Keratinocyte (primary cell): ENCODE measurements at regions not wholly inside any gene's neighbourhood (a gene's known extent, or its start where the extent isn't known, plus 50 kb on each side); places are given as distances from the start of the nearest gene placed in this dataset.

Source experiments
- DNase-seq: peaks from one replicate; pipeline ENCODE4 v3.0.0-alpha.2; 2011; ENCODE audit warnings: low read depth, missing footprints, low spot score
- FAIRE-seq: peaks from 2 replicates; lab custom pipeline; 2011; peaks lifted over from hg19 to GRCh38; lab: Jason Lieb, UNC
- H2AFZ ChIP-seq: 2 replicates; pipeline ENCODE4 v1.6.0; 2012; ENCODE audit warnings: low read length, control low read depth, inconsistent platforms; ENCODE audit not compliant: control insufficient read depth
- H3K27ac ChIP-seq: 2 replicates; pipeline ENCODE4 v1.5.1; 2011; ENCODE audit warnings: low read length; ENCODE audit not compliant: control insufficient read depth, insufficient read depth
- H3K27me3 ChIP-seq: 3 replicates; pipeline ENCODE4 v1.6.0; 2011; ENCODE audit warnings: low read length; ENCODE audit not compliant: control insufficient read depth, insufficient read depth; ENCODE audit errors: extremely low read depth
- H3K36me3 ChIP-seq, 2 experiments: 2 replicates in 1 of 2; 3 replicates in 1 of 2; pipeline ENCODE4 v1.5.1; 2011; ENCODE audit warnings: low read length in 2 of 2, mild to moderate bottlenecking in 1 of 2; ENCODE audit not compliant: control insufficient read depth in 2 of 2, insufficient read depth in 2 of 2; ENCODE audit errors: extremely low read depth in 1 of 2
- H3K4me1 ChIP-seq: 3 replicates; pipeline ENCODE4 v1.5.1; 2011; ENCODE audit warnings: low read length; ENCODE audit not compliant: control insufficient read depth, insufficient read depth; ENCODE audit errors: extremely low read depth
- H3K4me2 ChIP-seq: 3 replicates; pipeline ENCODE4 v1.6.0; 2011; ENCODE audit warnings: low read depth, low read length; ENCODE audit not compliant: control insufficient read depth, insufficient read depth; ENCODE audit errors: extremely low read depth
- H3K4me3 ChIP-seq, 3 experiments: fragments of 200-600 bp in 1 of 3; sonication (generic) in 1 of 3; 2 replicates in 2 of 3; 3 replicates in 1 of 3; pipeline ENCODE4 v1.5.1; 2011 to 2016; ENCODE audit warnings: low read length in 3 of 3, mild to moderate bottlenecking in 3 of 3, control low read depth in 2 of 3, inconsistent platforms in 1 of 3, low read depth in 1 of 3, mixed read lengths in 1 of 3, mixed run types in 1 of 3, moderate library complexity in 1 of 3; ENCODE audit not compliant: control insufficient read depth in 2 of 3, insufficient read depth in 2 of 3; ENCODE audit errors: extremely low read depth in 1 of 3
- H3K79me2 ChIP-seq: 2 replicates; pipeline ENCODE4 v1.6.0; 2012; ENCODE audit warnings: low read length; ENCODE audit not compliant: control insufficient read depth, insufficient read depth
- H3K9ac ChIP-seq: 3 replicates; pipeline ENCODE4 v1.6.0; 2011; ENCODE audit warnings: low read length; ENCODE audit not compliant: control insufficient read depth, insufficient read depth; ENCODE audit errors: extremely low read depth
- H3K9me1 ChIP-seq: 3 replicates; pipeline ENCODE4 v1.6.0; 2011; ENCODE audit warnings: low read length; ENCODE audit not compliant: control insufficient read depth, insufficient read depth; ENCODE audit errors: extremely low read depth
- H3K9me3 ChIP-seq: 2 replicates; pipeline ENCODE4 v1.5.1; 2012; ENCODE audit warnings: low read depth, low read length; ENCODE audit not compliant: control insufficient read depth
- H4K20me1 ChIP-seq: 3 replicates; pipeline ENCODE4 v1.6.0; 2011; ENCODE audit warnings: low read length; ENCODE audit not compliant: control insufficient read depth, insufficient read depth; ENCODE audit errors: extremely low read depth
- EZH2 ChIP-seq: IDR thresholded peaks from one replicate; pipeline ENCODE4 v1.6.1; 2012; ENCODE audit warnings: inconsistent platforms, mild to moderate bottlenecking, low read length, moderate library complexity
- dilution Hi-C: fragments of 300-500 bp; cut with MboI; formaldehyde crosslinking; loops from one replicate; pipeline ENCODE4 v1.7.0; 2020; ENCODE audit warnings: low sequenced_read_pairs; ENCODE audit not compliant: extremely low pct_ligation_motif_present
- small RNA-seq, 3 experiments: library from RNA; depleted of rRNA; stranded (forward); fragments of <200 nt; gene quantifications; one replicate each; pipeline ENCODE3, GENCODE V24; 2012; ENCODE audit warnings: low read depth in 3 of 3, low replicate concordance in 1 of 3; ENCODE audit not compliant: insufficient read length in 3 of 3
- TF ChIP-seq, protein P1 (sequence below), 3 experiments: IDR thresholded peaks in 1 of 3; conservative IDR thresholded peaks in 1 of 3; optimal IDR thresholded peaks in 1 of 3; 2 replicates in 2 of 3; 3 replicates in 1 of 3; pipeline versions ENCODE3 to v1.5.1; 2011; ENCODE audit warnings: low read length in 3 of 3, mild to moderate bottlenecking in 3 of 3, moderate library complexity in 2 of 3, control low read depth in 1 of 3, inconsistent platforms in 1 of 3; ENCODE audit not compliant: insufficient read depth in 2 of 3; ENCODE audit errors: extremely low read depth in 1 of 3

DNA sequence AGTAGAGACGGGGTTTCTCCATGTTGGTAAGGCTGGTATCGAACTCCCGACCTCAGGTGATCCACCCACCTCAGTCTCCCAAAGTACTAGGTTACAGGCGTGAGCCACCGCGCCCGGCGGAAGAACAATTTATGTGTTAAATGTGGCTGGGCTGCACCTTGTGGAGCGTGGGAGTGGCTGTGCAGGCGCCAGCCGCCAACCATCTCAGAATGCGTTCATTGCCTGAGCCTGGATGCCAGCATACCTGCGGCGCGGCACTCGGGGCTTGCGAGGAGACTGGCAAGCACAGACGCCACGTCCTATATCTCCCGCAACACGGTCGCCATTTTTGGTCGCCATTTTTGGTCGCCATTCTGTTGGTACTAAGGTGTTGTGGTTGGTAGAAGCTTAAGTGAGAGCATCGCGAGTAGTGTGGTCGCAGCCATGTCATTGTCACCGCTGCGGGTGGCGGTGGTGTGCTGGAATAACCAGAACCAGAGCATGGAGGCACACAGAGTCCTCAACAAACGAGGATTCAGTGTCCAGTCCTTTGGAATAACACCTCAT lies 193.6 kb upstream of the HTR2C start:
- Histone ChIP-seq H3K4me2 (no peak overlapping the region), H3K9me1 (no peaks in the 10 kb centered on the region), H3K4me1 (no peaks in the 10 kb centered on the region), H3K36me3 (no peaks in the 10 kb centered on the region), H4K20me1 (no peaks in the 10 kb centered on the region), H2AFZ (no peak overlapping the region), H3K79me2 (no peaks in the 10 kb centered on the region), H3K9ac (no peak overlapping the region), H3K27me3 (no peaks in the 10 kb centered on the region), H3K27ac (no peak overlapping the region), H3K4me3 (no peak overlapping the region), H3K9me3 (no peaks in the 10 kb centered on the region)
- DNase-seq (no peak), FAIRE-seq (no peak)
- no peak for TF ChIP-seq EZH2
- TF ChIP-seq, protein P1, sequence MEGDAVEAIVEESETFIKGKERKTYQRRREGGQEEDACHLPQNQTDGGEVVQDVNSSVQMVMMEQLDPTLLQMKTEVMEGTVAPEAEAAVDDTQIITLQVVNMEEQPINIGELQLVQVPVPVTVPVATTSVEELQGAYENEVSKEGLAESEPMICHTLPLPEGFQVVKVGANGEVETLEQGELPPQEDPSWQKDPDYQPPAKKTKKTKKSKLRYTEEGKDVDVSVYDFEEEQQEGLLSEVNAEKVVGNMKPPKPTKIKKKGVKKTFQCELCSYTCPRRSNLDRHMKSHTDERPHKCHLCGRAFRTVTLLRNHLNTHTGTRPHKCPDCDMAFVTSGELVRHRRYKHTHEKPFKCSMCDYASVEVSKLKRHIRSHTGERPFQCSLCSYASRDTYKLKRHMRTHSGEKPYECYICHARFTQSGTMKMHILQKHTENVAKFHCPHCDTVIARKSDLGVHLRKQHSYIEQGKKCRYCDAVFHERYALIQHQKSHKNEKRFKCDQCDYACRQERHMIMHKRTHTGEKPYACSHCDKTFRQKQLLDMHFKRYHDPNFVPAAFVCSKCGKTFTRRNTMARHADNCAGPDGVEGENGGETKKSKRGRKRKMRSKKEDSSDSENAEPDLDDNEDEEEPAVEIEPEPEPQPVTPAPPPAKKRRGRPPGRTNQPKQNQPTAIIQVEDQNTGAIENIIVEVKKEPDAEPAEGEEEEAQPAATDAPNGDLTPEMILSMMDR (optimal IDR thresholded peaks at IDR 0.05 in 1 of 3, IDR thresholded peaks at IDR 0.05 in 1 of 3, conservative IDR thresholded peaks at IDR 0.05 in 1 of 3; ENCODE audit: extremely low read depth in 1 of 3, insufficient read depth in 2 of 3, low read length in 3 of 3), result no peak
- dilution Hi-C loops, result no loop called here

Small RNA genes lying in the stretch of these regions (small RNA-seq; reads per million reads assigned to genes)
- gene AL953862.1, result 0 reads per million in 3 experiments
